ENCODE measurements at regions not wholly inside any gene's neighbourhood (a gene's known extent, or its start where the extent isn't known, plus 50 kb on each side); places are given as distances from the start of the nearest gene placed in this dataset.
A peak's percentile ranks its signal among the peaks of the same experiment; 100 is the strongest.

- H3K36me3 ChIP-seq: no peaks in the 10 kb centered on the region
- H3K27ac ChIP-seq: no peak overlapping the region
- no peak for DNase-seq
- H3K27me3 ChIP-seq: no peaks in the 10 kb centered on the region
- no peaks in the 10 kb centered on the region for H3K9me3 ChIP-seq
- TF ChIP-seq CTCF (IDR thresholded peaks at IDR 0.05) (no peak), POLR2A (IDR thresholded peaks at IDR 0.05) (no peak)
- no peaks in the 10 kb centered on the region for H3K4me1 ChIP-seq
- H3K4me3 ChIP-seq: no peak overlapping the region
Observed at GRCh38 chr6:117829594-117830319, 77.3 kb upstream of the SLC35F1 start.

GRCh38 chr6:117837261-117837660 is 69.8 kb upstream of the SLC35F1 start:
- Histone ChIP-seq H3K4me3 (no peak overlapping the region), H3K9me3 (no peaks in the 10 kb centered on the region), H3K27ac (no peak overlapping the region), H3K36me3 (no peaks in the 10 kb centered on the region), H3K27me3 (no peaks in the 10 kb centered on the region), H3K4me1 (no peaks in the 10 kb centered on the region)
- TF ChIP-seq CTCF (IDR thresholded peaks at IDR 0.05) (no peak), POLR2A (IDR thresholded peaks at IDR 0.05) (no peak)
- DNase-seq: no peak

GRCh38 chr6:117840541-117840983 is 66.5 kb upstream of the SLC35F1 start:
- Histone ChIP-seq H3K27ac (no peak overlapping the region), H3K4me3 (no peak overlapping the region), H3K27me3 (no peaks in the 10 kb centered on the region), H3K36me3 (no peaks in the 10 kb centered on the region), H3K9me3 (no peaks in the 10 kb centered on the region), H3K4me1 (no peaks in the 10 kb centered on the region)
- no peak for TF ChIP-seq POLR2A (IDR thresholded peaks at IDR 0.05)
- TF ChIP-seq CTCF (IDR thresholded peaks at IDR 0.05): peak in 1 of 6 experiments; percentile 15
- DNase-seq: no peak

- H3K36me3 ChIP-seq: no peaks in the 10 kb centered on the region
- no peaks in the 10 kb centered on the region for H3K9me3 ChIP-seq
- H3K4me1 ChIP-seq: no peaks in the 10 kb centered on the region
- H3K27me3 ChIP-seq: no peaks in the 10 kb centered on the region
- H3K27ac ChIP-seq: no peak overlapping the region
- TF ChIP-seq POLR2A (IDR thresholded peaks at IDR 0.05) (no peak), CTCF (IDR thresholded peaks at IDR 0.05) (no peak)
- no peak for DNase-seq
- no peak overlapping the region for H3K4me3 ChIP-seq
Observed at GRCh38 chr6:117847912-117848311, 59.2 kb upstream of the SLC35F1 start.

- TF ChIP-seq POLR2A (IDR thresholded peaks at IDR 0.05) (no peak), CTCF (IDR thresholded peaks at IDR 0.05) (no peak)
- DNase-seq: no peak
- Histone ChIP-seq H3K27ac (no peak overlapping the region), H3K9me3 (no peaks in the 10 kb centered on the region), H3K4me1 (no peaks in the 10 kb centered on the region), H3K27me3 (no peaks in the 10 kb centered on the region), H3K36me3 (no peaks in the 10 kb centered on the region), H3K4me3 (no peak overlapping the region)
Observed at GRCh38 chr6:117849087-117849486, 58.0 kb upstream of the SLC35F1 start.

Data from Peyer's patch (tissue), 4 donors.